ENCODE measurements at regions not wholly inside any gene's neighbourhood (a gene's known extent, or its start where the extent isn't known, plus 50 kb on each side); places are given as distances from the start of the nearest gene placed in this dataset.
A peak's percentile ranks its signal among the peaks of the same experiment; 100 is the strongest.
"Not testable (repeated sequence)": the region's sequence is repeated elsewhere in the genome, so short reads cannot be mapped to it uniquely, and the experiment has no call there.

GRCh38 chr6:22129751-22130150 is 167.1 kb downstream of the PRL start:
- no peak for DNase-seq

GRCh38 chr6:22132656-22133055 is 164.2 kb downstream of the PRL start:
- DNase-seq, result no peak

GRCh38 chr6:22133357-22133756 is 163.5 kb downstream of the PRL start:
- DNase-seq, result no peak

- DNase-seq, result no peak
Observed at GRCh38 chr6:22134308-22134707, 162.5 kb downstream of the PRL start.

- DNase-seq, result no peak
Observed at GRCh38 chr6:22135395-22135794, 161.4 kb downstream of the PRL start.

- DNase-seq, result not testable (repeated sequence)
Observed at GRCh38 chr6:22140736-22141135, 156.1 kb downstream of the PRL start.

- DNase-seq, result no peak
Observed at GRCh38 chr6:22141241-22141745, 155.5 kb downstream of the PRL start.

GRCh38 chr6:22142856-22143255 is 154.0 kb downstream of the PRL start:
- DNase-seq, result no peak

- DNase-seq, result no peak
Observed at GRCh38 chr6:22145376-22145775, 151.5 kb downstream of the PRL start.

GRCh38 chr6:22145823-22146677 is 150.8 kb downstream of the PRL start:
- DNase-seq, result no peak

GRCh38 chr6:22146678-22146930 is 150.2 kb downstream of the PRL start:
- no peak for DNase-seq

- DNase-seq, result peak in 1 of 2 donors; percentile 1
Observed at GRCh38 chr6:22146931-22147701, 149.7 kb downstream of the PRL start.

GRCh38 chr6:22147921-22148776 is 148.7 kb downstream of the PRL start:
- DNase-seq, result no peak

- no peak for DNase-seq
Observed at GRCh38 chr6:22149096-22149495, 147.7 kb downstream of the PRL start.

GRCh38 chr6:22149501-22150367 is 147.1 kb downstream of the PRL start:
- no peak for DNase-seq

- no peak for DNase-seq
Observed at GRCh38 chr6:22150368-22151035, 146.3 kb downstream of the PRL start.

GRCh38 chr6:22151892-22152291 is 144.9 kb downstream of the PRL start:
- no peak for DNase-seq

- DNase-seq, result no peak
Observed at GRCh38 chr6:22152841-22153240, 144.0 kb downstream of the PRL start.

GRCh38 chr6:22153384-22154158 is 143.3 kb downstream of the PRL start:
- DNase-seq, result peak; percentile 28 to 32

GRCh38 chr6:22155551-22155950 is 141.3 kb downstream of the PRL start:
- no peak for DNase-seq

GRCh38 chr6:22157233-22157632 is 139.6 kb downstream of the PRL start:
- no peak for DNase-seq

Data from inflammatory macrophage treated with lipopolysaccharide for 1 hour (primary cell).